GM23248 (cell line): ENCODE measurements at regions not wholly inside any gene's neighbourhood (a gene's known extent, or its start where the extent isn't known, plus 50 kb on each side); places are given as distances from the start of the nearest gene placed in this dataset.

Source experiments
- EZH2 ChIP-seq: fragments of 200-600 bp; sonication (generic); IDR thresholded peaks from 2 replicates; pipeline ENCODE4 v1.6.1; 2018; ENCODE audit warnings: antibody characterized with exemption, mild to moderate bottlenecking; ENCODE audit not compliant: insufficient read depth, poor library complexity, severe bottlenecking
- EZH2phosphoT487 ChIP-seq: fragments of 200-600 bp; sonication (generic); IDR thresholded peaks from 2 replicates; pipeline ENCODE4 v1.6.1; 2018; ENCODE audit warnings: antibody characterized with exemption, moderate library complexity, mild to moderate bottlenecking, low read depth; ENCODE audit not compliant: insufficient read depth

- TF ChIP-seq EZH2 (no peak), EZH2phosphoT487 (no peak)
These were observed 93.7 kb upstream of the SPON1 start for GRCh38 chr11:13868710-13869397.
